ENCODE measurements at regions not wholly inside any gene's neighbourhood (a gene's known extent, or its start where the extent isn't known, plus 50 kb on each side); places are given as distances from the start of the nearest gene placed in this dataset.

- intact Hi-C loops (cut with DNase I; ENCODE audit: low total_unique reads), result no loop called here
- no peak for DNase-seq (ENCODE audit: low spot score in 2 of 2)
- TF ChIP-seq CTCF (IDR thresholded peaks at IDR 0.05) (no peak), POLR2A (IDR thresholded peaks at IDR 0.05) (no peak)
- H3K4me3 ChIP-seq (ENCODE audit: low read depth, poor library complexity, severe bottlenecking), result no peak overlapping the region
- WGBS, 2 donors, result 21 to 40% methylated on average over 3 of the region's 3 CpGs
Measured at GRCh38 chrX:4588056-4588455, 874.6 kb upstream of the PRKX start.

- H3K4me3 ChIP-seq (ENCODE audit: low read depth, poor library complexity, severe bottlenecking), result no peak overlapping the region
- intact Hi-C loops (cut with DNase I; ENCODE audit: low total_unique reads), result no loop called here
- WGBS, 2 donors, result 88% methylated on average over 5 of the region's 5 CpGs
- TF ChIP-seq CTCF (IDR thresholded peaks at IDR 0.05), result no peak
- TF ChIP-seq POLR2A (IDR thresholded peaks at IDR 0.05), result no peak
- DNase-seq (ENCODE audit: low spot score in 2 of 2), result no peak
Measured at GRCh38 chrX:4579999-4580398, 866.5 kb upstream of the PRKX start.

- no peak overlapping the region for H3K4me3 ChIP-seq (ENCODE audit: low read depth, poor library complexity, severe bottlenecking)
- no peak for DNase-seq (ENCODE audit: low spot score in 2 of 2)
- intact Hi-C loops (cut with DNase I; ENCODE audit: low total_unique reads), result no loop called here
- WGBS, 2 donors, result 83 to 84% methylated on average over 4 of the region's 4 CpGs
- no peak for TF ChIP-seq POLR2A (IDR thresholded peaks at IDR 0.05)
- no peak for TF ChIP-seq CTCF (IDR thresholded peaks at IDR 0.05)
Measured at GRCh38 chrX:4579480-4579879, 866.0 kb upstream of the PRKX start.

GRCh38 chrX:4572691-4573090 is 859.2 kb upstream of the PRKX start:
- no peak for TF ChIP-seq CTCF (IDR thresholded peaks at IDR 0.05)
- no peak for TF ChIP-seq POLR2A (IDR thresholded peaks at IDR 0.05)
- no peak for DNase-seq (ENCODE audit: low spot score in 2 of 2)

GRCh38 chrX:4570151-4570550 is 856.7 kb upstream of the PRKX start:
- no peak for DNase-seq (ENCODE audit: low spot score in 2 of 2)
- WGBS, 2 donors, result 38 to 42% methylated on average over 1 of the region's 1 CpG

More at GRCh38 chrX:4572691-4573090, 859.2 kb upstream of the PRKX start:
- intact Hi-C loops (cut with DNase I; ENCODE audit: low total_unique reads), result no loop called here
- no peak overlapping the region for H3K4me3 ChIP-seq (ENCODE audit: low read depth, poor library complexity, severe bottlenecking)

More at GRCh38 chrX:4570151-4570550, 856.7 kb upstream of the PRKX start:
- H3K4me3 ChIP-seq (ENCODE audit: low read depth, poor library complexity, severe bottlenecking), result no peak overlapping the region
- no peak for TF ChIP-seq CTCF (IDR thresholded peaks at IDR 0.05)
- no peak for TF ChIP-seq POLR2A (IDR thresholded peaks at IDR 0.05)
- intact Hi-C loops (cut with DNase I; ENCODE audit: low total_unique reads), result no loop called here

Data from lower leg skin (tissue), 4 donors.